Ovary (tissue), 3 donors: ENCODE measurements at regions not wholly inside any gene's neighbourhood (a gene's known extent, or its start where the extent isn't known, plus 50 kb on each side); places are given as distances from the start of the nearest gene placed in this dataset.

Source experiments
- CTCF ChIP-seq, 3 donors: fragments of 450-650 bp in 2 of 3; fragments of 200-600 bp in 1 of 3; IDR thresholded peaks; one replicate each; pipeline versions ENCODE4 v1.5.1 to v1.8.0; 2016 to 2022; ENCODE audit warnings: antibody characterized with exemption in 3 of 3, mild to moderate bottlenecking in 1 of 3
- POLR2A ChIP-seq: fragments of 450-650 bp; IDR thresholded peaks from one replicate; pipeline ENCODE4 v1.6.1; 2017; ENCODE audit warnings: antibody characterized with exemption, mild to moderate bottlenecking, moderate library complexity
- donor health status: DM: no; HTN: no; CAD: no.

GRCh38 chr2:239747274-239747673 is 277.9 kb downstream of the NDUFA10 start:
- no peak for TF ChIP-seq CTCF (IDR thresholded peaks at IDR 0.05)
- TF ChIP-seq POLR2A: no peak
